IMR-90 (cell line): ENCODE measurements at regions not wholly inside any gene's neighbourhood (a gene's known extent, or its start where the extent isn't known, plus 50 kb on each side); places are given as distances from the start of the nearest gene placed in this dataset.
A peak's percentile ranks its signal among the peaks of the same experiment; 100 is the strongest.

Source experiments
- ATAC-seq: fragments of 200-7000 bp; cut with Tn5 transposase; 2 replicates; pipeline ENCODE4 v1.9.1; 2020; ENCODE audit warnings: low read depth, mild to moderate bottlenecking, moderate library complexity
- BruUV-seq: library from RNA; stranded (reverse); fragments of 400-500 nt; replicated peaks from 2 replicates; lab custom pipeline; 2021; lab: Mats Ljungman, UMichigan
- CTCF ChIA-PET: fragments of 300-600 bp; formaldehyde crosslinking; extraction: SDS; loops from one replicate; lab custom pipeline; 2021; ENCODE audit warnings: antibody characterized with exemption; lab: Yijun Ruan, JAX
- POLR2A ChIA-PET: fragments of 300-600 bp; sonication (Branson Sonifier 250); formaldehyde crosslinking; loops from one replicate; lab custom pipeline; 2022; ENCODE audit warnings: antibody characterized with exemption; ENCODE audit not compliant: unreplicated experiment; lab: Charles Lee
- DNase-seq: peaks from one replicate; pipeline ENCODE4 v3.0.0; 2013
- H2AFZ ChIP-seq: replicated peaks from 2 replicates; pipeline ENCODE3; 2013; ENCODE audit warnings: low read length, mild to moderate bottlenecking; ENCODE audit not compliant: poor library complexity
- H2AK5ac ChIP-seq: 2 replicates; pipeline ENCODE4 v1.6.1; 2013; ENCODE audit warnings: low read depth, low read length, inconsistent platforms
- H2AK9ac ChIP-seq: replicated peaks from 2 replicates; pipeline ENCODE3; 2013; ENCODE audit warnings: mild to moderate bottlenecking, low read depth, low read length, moderate library complexity; ENCODE audit not compliant: poor library complexity
- H2BK120ac ChIP-seq: 2 replicates; pipeline ENCODE4 v1.6.1; 2013; ENCODE audit warnings: low read depth, low read length, inconsistent platforms
- H2BK15ac ChIP-seq: 3 replicates; pipeline ENCODE4 v1.6.1; 2013; ENCODE audit warnings: low read depth, low read length, inconsistent platforms
- H2BK20ac ChIP-seq: 2 replicates; pipeline ENCODE4 v1.6.1; 2013; ENCODE audit warnings: low read depth, mild to moderate bottlenecking, inconsistent platforms, low read length, moderate library complexity
- H2BK5ac ChIP-seq: 2 replicates; pipeline ENCODE4 v1.6.1; 2013; ENCODE audit warnings: mild to moderate bottlenecking, low read depth, low read length, inconsistent platforms; ENCODE audit not compliant: poor library complexity, severe bottlenecking
- H3K14ac ChIP-seq: replicated peaks from 2 replicates; pipeline ENCODE4 v1.6.1; 2013; ENCODE audit warnings: low read depth, low read length, inconsistent platforms
- H3K18ac ChIP-seq: 2 replicates; pipeline ENCODE4 v1.6.1; 2013; ENCODE audit warnings: low read depth, low read length, control low read depth
- H3K23ac ChIP-seq: 2 replicates; pipeline ENCODE4 v1.6.1; 2013; ENCODE audit warnings: low read depth, low read length, inconsistent platforms
- H3K27ac ChIP-seq: 2 replicates; pipeline ENCODE4 v1.5.1; 2013; ENCODE audit warnings: mild to moderate bottlenecking, control low read depth, low read length; ENCODE audit not compliant: insufficient read depth
- H3K27me3 ChIP-seq: 2 replicates; pipeline ENCODE4 v1.6.1; 2013; ENCODE audit warnings: low read length; ENCODE audit not compliant: control insufficient read depth, insufficient read depth
- H3K36me3 ChIP-seq: 2 replicates; pipeline ENCODE4 v1.6.1; 2013; ENCODE audit warnings: low read length, mixed read lengths; ENCODE audit not compliant: control insufficient read depth, insufficient read depth
- H3K4ac ChIP-seq: 2 replicates; pipeline ENCODE4 v1.6.1; 2013; ENCODE audit warnings: low read depth, low read length, inconsistent platforms
- H3K4me1 ChIP-seq: 2 replicates; pipeline ENCODE4 v1.6.1; 2013; ENCODE audit warnings: low read length, mixed read lengths; ENCODE audit not compliant: control insufficient read depth, insufficient read depth
- H3K4me2 ChIP-seq: 2 replicates; pipeline ENCODE4 v1.6.1; 2013; ENCODE audit warnings: low read depth, mild to moderate bottlenecking, control low read depth, low read length, moderate library complexity
- H3K4me3 ChIP-seq: 2 replicates; pipeline ENCODE4 v1.5.1; 2013; ENCODE audit warnings: low read depth, mild to moderate bottlenecking, control low read depth, low read length, moderate library complexity; ENCODE audit not compliant: insufficient read depth
- H3K56ac ChIP-seq: 2 replicates; pipeline ENCODE4 v1.6.1; 2013; ENCODE audit warnings: low read length, inconsistent platforms; ENCODE audit not compliant: insufficient read depth; ENCODE audit errors: extremely low read depth
- H3K79me1 ChIP-seq, 2 experiments: 2 replicates each; pipeline ENCODE4 v1.6.1; 2013; ENCODE audit warnings: low read length in 2 of 2, inconsistent platforms in 1 of 2, low read depth in 1 of 2
- H3K9ac ChIP-seq: 2 replicates; pipeline ENCODE4 v1.6.1; 2013; ENCODE audit warnings: low read depth, low read length, control low read depth
- H3K9me1 ChIP-seq: 2 replicates; pipeline ENCODE4 v1.6.1; 2013; ENCODE audit warnings: low read length, inconsistent platforms; ENCODE audit not compliant: insufficient read depth
- H3K9me3 ChIP-seq: 2 replicates; pipeline ENCODE4 v1.6.1; 2013; ENCODE audit warnings: low read length; ENCODE audit not compliant: control insufficient read depth, insufficient read depth
- H4K20me1 ChIP-seq: 2 replicates; pipeline ENCODE4 v1.6.1; 2013; ENCODE audit warnings: low read length, inconsistent platforms; ENCODE audit not compliant: insufficient read depth
- H4K5ac ChIP-seq: 2 replicates; pipeline ENCODE4 v1.6.1; 2013; ENCODE audit warnings: mild to moderate bottlenecking, low read depth, low read length, control low read depth
- H4K8ac ChIP-seq, 2 experiments: 2 replicates each; pipeline ENCODE4 v1.6.1; 2013; ENCODE audit warnings: low read depth in 2 of 2, low read length in 2 of 2, control low read depth in 1 of 2, inconsistent platforms in 1 of 2
- H4K91ac ChIP-seq: 2 replicates; pipeline ENCODE4 v1.6.1; 2013; ENCODE audit warnings: low read depth, low read length, inconsistent platforms; ENCODE audit not compliant: insufficient read depth
- POLR2A ChIP-seq: IDR thresholded peaks from 2 replicates; pipeline ENCODE4 v1.6.1; 2012; ENCODE audit warnings: mild to moderate bottlenecking, low read depth, low read length
- WGBS, 2 experiments: methylation state at CpG; one replicate each; pipeline versions ENCODE4 v1.1.5 to v1.1.7; 2013; ENCODE audit warnings: missing lambda C conversion rate in 2 of 2; ENCODE audit not compliant: insufficient read length in 1 of 2; ENCODE audit errors: extremely low coverage in 2 of 2; 5-methylcytosine and 5-hydroxymethylcytosine counted together
- dilution Hi-C: fragments of 300-500 bp; cut with HindIII; formaldehyde crosslinking; loops from one replicate; pipeline ENCODE4 v1.14.3; 2018; ENCODE audit warnings: low sequenced_read_pairs; ENCODE audit not compliant: unreplicated experiment
- in situ Hi-C: fragments of 300-500 bp; cut with MboI; formaldehyde crosslinking; loops from 3 replicates; pipeline ENCODE4 v1.14.3; 2019; ENCODE audit warnings: low sequenced_read_pairs, inconsistent platforms, mixed read lengths
- intact Hi-C: fragments of 100-400 bp; cut with micrococcal nuclease; formaldehyde crosslinking; loops from 2 replicates; pipeline ENCODE4 v1.10.0; 2022

DNA sequence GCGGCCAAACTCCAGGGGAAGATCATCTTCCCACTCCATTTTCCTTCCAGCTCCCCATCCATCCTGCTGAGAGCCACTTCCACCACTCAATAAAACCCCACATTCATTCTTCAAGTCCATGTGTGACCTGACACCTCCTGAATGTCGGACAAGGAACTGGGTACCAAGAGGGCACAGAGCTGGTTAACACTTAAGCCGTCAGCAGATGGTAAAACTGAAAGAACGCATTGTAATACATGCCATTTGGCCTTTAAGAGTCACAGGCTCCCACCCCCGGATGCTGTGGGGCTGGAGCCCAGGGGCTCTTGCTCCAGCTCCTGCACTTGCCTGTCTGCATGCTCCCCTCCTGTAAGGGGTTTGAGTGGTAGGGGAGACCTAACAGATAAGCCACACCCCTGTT is 753.9 kb downstream of the COL12A1 start:
- Histone ChIP-seq H2AK9ac (no peak overlapping the region), H3K79me1 (no peaks in the 10 kb centered on the region), H2BK15ac (no peak overlapping the region), H3K9me3 (no peaks in the 10 kb centered on the region), H3K56ac (no peak overlapping the region), H2AK5ac (no peak overlapping the region), H3K27ac (no peak overlapping the region), H3K36me3 (no peaks in the 10 kb centered on the region), H3K9me1 (no peaks in the 10 kb centered on the region), H3K9ac (no peak overlapping the region), H2BK120ac (0 out of 2 replicates have a peak overlapping the region, but pooled peaks have one; percentile 17), H3K4me2 (no peak overlapping the region), H4K8ac (no peak overlapping the region), H3K14ac (no peak overlapping the region), H3K23ac (no peak overlapping the region), H3K4me1 (no peaks in the 10 kb centered on the region; the same call in 1 of the 2 replicates), H3K27me3 (no peaks in the 10 kb centered on the region), H2AFZ (peak overlapping the region; percentile 25), H3K4me3 (no peak overlapping the region), H4K91ac (no peak overlapping the region), H2BK5ac (no peak overlapping the region), H3K4ac (no peak overlapping the region), H2BK20ac (no peak overlapping the region), H4K20me1 (no peaks in the 10 kb centered on the region), H3K18ac (no peak overlapping the region), H4K5ac (no peak overlapping the region)
- TF ChIP-seq POLR2A: no peak
- in situ Hi-C loops: no loop called here
- dilution Hi-C loops: no loop called here
- WGBS, 2 experiments: 0% methylated on average over 1 of the region's 5 CpGs; no CpG with 5 or more reads in 1 of the 2 experiments
- ATAC-seq (no peak), DNase-seq (no peak)
- POLR2A ChIA-PET: no interaction called here
- intact Hi-C loops: no loop called here
- CTCF ChIA-PET: no interaction called here
- BruUV-seq: no TSS peak
